Activated CD4-positive, alpha-beta T cell treated with anti-CD3 and anti-CD28 coated beads for 24 hours (primary cell): ENCODE measurements at regions not wholly inside any gene's neighbourhood (a gene's known extent, or its start where the extent isn't known, plus 50 kb on each side); places are given as distances from the start of the nearest gene placed in this dataset.

Experiments
- DNase-seq, 2 donors: peaks; one replicate each; pipeline ENCODE4 v3.0.0-alpha.2; 2020; ENCODE audit warnings: low read depth in 2 of 2

DNA sequence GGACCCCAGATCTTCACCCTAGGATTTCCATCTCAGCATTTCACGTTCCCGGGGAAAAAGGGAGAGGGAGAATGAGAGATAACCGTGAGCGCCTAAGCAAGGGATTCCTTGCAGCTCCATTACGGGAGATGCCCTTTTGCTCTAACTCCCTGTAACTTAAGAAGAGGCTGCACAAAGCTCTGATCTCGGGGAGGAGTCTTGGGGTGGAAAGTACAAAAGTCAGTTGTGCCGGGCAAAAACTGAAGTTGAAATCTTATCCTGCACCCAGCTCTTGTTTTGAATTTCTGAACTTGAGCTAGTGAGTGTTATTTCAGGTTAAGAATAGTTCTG is 256.4 kb upstream of the SOX21 start:
- DNase-seq: no peak

DNA sequence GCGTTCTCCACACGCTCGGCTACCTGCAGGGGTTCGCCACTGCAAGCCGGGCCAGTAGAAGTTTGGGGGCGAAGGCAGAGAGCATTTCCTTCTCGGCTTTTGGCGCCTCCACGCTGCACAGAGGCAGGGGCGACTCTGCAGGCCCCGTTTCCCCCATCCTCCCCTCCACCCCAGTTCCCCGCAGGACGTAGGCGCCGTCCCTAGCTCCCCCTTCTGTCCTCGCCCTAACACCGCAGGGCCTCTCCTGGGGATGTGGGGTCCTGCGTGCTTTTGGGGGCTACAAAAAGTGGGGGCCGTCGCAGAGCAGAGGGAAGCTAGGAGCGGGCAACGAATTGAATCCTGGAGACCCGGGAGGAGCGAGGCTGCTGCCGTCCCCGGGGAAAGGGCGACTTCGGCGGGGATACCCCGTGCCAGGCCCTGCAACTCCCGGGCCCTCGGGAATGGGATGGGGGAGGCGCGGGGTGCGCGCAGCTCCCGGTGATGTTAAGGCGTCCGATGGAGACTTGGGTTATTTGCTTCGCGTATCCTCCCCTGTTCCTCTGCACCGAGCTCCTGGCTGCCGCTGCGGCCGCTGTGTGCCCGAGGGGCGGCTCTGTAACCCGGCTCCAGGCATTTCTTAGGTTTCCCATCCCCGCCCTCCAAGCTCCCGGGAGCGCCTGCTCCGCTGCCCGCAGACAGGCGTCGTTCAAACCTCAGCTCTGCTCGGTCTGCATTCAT is 255.9 kb upstream of the SOX21 start:
- DNase-seq: no peak

DNA sequence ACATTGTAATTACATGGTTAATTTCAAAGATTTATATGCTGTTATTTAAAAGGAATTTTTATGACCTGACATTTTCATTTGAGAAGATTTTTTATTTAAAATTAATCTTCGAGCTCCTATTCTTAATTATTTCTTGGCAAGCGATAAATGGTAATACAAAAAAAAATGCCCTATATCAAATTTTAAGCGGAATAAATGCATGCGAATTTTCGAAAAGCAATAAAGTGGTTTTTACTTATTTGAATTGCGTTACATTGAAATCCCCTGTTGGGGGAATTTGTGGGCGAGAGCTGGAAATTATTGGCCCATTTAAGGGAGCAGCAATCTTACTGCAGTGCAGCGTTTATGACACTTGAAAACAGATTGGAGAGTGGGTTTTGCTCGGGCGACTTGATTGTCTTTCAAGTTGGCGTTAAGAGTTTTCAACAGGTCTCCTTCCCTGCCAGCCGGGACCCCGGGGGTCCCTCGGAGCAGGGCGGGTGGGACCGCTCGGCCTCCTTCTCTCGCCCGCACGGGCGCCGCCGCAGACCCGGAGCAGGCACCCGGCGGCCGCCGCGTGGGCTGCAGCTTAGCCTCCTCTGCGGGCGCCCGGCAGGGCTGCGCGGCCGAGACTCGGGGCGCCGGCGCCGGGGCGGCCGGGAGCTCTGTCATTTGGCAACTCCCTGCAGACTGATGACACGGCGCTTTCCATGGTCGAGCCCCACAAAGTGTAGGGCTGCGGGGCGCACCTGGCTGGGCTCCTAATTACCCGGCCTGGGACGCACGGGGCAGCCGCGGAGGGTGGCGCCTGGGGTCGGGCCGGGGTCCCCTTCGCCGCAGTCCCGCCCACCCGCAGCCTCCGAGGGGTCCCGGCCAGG is 255.1 kb upstream of the SOX21 start:
- peak in 1 of 2 donors; percentile 28 for DNase-seq

DNA sequence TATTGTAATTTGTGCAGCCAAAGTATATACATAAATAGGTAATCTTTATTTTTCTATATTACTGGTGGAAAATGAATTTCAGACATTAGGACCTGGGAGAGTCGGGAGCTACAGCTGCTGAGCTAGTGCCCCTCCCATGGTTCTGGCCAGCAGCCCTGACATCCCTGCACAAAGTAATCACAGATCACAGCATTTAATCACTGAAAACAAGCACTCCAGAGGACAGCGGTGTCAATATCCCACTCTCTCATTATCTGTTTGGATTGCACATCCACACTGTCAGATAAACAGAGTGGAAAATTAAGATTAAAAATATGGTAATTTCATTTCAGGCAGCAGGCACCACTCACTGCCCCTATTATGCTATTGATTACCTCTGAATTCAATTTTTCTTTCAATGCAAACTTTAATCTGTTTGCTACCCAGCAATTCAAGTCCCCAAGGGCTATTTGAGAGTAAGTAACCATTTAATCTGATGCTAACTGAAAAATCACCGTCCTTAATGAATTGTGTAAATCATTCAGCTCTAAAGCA is 254.1 kb upstream of the SOX21 start:
- no peak for DNase-seq

DNA sequence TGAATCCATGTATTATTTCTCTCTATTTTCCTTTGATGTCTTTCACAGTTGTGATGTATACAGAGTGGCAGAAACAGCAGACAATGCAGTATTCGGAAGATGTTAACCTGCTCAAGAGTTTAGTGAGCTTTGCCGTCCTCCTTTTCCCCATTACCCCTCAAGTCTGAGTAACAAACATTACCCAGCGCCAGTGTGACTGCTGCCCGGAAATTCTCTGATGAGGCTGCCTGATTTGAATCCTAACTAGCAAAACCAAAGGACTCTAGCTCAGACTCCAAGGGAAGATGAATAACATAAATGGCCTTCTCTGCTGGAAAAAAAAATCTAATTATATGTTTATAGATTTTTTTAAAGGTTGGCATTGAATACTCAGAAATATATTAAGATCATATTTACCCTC is 247.3 kb upstream of the SOX21 start:
- no peak for DNase-seq

DNA sequence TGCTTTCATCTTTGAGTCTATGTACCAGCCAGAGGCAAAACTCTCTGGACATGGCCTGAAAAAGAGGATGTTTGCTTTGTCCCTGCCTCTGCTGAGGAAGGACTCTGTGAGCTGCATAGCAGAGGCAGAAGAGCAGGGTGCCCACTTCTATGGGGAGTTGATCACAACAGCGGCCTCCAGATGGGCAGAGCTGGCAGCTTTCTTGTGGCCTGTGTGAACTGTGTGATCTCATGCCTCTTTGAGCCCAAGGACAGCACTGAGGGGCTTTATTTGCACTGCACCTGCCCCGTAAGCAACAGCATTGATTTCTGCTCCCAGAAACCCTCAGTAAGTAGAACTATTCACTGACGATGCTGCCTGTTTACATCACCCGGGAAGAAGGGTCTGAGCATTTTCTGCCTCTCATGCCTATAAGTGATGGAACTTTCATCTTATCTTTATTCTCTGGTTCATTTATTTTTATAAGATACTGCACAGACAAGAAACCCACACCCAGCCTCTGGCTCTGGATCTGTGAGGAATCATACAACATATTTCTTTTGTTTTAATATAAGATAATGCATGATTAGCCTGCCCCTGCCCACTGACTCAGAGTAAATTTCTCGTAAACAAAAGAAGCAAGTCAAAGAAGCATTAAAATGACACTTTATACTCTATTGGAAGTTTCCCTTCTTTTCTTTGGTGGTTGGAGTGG is 244.2 kb upstream of the SOX21 start:
- DNase-seq: no peak

DNA sequence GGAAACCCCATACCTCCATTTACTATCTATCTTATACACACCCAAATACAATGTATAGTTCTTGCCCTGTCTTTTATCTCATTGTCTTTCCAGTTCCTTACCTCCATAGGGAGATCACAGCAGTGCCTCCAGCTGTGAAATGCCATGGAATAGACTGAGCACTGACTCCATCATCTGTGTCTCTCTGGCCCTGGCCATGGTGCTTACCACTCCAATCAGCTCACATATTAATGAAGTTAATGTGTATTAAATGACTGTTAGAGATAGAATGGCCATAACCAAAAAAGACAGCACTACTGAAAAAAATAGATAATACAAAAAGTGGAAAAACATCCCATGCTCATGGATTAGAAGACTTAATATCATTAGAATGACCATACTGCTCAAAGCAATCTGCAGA is 240.4 kb upstream of the SOX21 start:
- no peak for DNase-seq

DNA sequence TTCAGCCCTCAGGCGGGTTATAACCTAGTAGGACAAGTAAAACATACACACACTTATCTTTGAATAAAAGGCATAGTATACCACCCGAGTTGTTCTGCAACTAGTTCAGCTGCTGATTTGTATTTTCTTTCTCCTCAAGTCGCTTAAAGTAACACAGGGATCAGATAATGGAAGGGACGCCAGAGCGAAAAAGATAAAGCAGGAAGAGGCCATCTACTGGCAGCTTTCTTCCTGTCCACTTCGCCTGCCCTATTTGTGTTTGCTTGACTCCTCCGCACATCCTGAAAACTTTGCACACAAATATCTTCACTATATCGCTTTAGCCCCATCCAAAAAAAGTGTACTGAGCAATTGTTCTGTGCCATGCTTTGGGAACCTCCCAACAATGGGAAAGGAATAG is 238.0 kb upstream of the SOX21 start:
- DNase-seq: no peak

DNA sequence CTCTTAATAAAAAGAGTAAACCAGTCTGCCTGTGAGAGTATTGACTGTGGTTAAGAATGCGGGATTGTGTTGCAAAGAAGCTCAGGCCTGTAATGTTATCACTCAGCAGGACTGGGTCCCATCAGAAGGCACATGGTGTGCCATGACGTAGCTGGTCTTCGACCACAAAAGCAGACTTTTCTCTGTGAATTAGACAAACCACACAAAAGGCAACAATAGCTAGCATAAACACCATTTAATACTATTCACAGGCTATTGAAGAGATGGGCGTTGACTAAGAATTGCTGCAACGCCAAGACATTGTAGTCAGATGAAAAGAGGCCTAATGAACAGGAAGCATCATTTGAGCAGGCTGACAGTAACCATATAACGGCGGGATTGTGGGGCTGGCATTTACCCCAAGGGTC is 235.6 kb upstream of the SOX21 start:
- DNase-seq: no peak

DNA sequence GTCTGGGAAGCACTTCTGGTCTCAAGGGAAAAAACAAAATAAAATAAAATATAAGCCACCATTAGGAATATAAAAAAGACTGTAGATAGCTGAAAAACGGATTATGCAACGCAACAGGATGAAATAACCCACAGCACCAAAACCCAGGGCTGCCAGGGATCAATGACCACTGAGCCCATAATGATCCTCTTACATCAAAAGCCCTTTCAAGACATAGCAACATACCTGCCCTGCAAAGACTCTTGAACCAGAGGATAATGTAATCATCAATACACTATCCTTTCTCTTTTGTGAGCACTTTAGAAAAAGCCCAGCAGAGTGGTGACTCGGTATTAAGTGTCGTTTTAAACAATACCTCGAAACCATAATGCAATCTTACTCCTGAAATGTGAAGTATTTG is 235.0 kb upstream of the SOX21 start:
- DNase-seq: no peak

DNA sequence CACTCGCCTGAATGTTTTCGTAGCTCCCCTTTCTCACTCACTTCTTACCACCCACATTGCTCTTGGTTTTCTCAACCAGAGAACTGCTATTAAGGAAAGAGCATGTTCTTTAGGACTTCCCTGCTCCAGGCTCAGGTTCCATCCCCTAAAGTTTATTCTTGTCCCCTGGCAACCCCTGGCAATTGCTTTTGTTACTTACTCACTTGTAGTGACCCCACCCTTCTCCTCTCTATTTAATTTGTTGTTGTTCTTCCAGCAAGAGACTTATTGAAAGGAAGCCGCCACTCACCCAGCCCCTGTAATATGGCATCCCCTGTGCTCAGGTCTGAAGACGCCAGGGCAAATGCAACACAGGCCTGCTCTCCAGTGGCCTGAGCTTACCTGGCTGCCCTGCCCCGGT is 233.7 kb upstream of the SOX21 start:
- DNase-seq: no peak

DNA sequence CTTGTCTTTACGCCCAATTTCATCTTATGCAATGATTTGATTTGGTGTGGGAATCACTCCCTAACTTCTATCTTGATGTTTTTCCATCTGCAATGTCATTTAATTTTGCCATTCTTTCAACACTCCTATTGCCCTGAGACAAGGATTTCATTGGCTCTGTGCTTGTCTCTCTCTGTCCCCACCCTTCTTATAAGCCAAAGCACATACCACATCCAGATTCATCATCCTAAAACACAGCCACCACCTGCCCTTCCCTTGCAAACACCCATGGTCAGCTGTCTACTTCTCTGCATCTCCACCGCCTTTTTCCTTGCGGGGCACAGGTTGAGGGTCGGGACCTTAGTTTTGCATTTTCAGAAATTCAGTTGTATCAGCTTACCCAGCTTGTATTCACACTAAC is 225.8 kb upstream of the SOX21 start:
- no peak for DNase-seq

DNA sequence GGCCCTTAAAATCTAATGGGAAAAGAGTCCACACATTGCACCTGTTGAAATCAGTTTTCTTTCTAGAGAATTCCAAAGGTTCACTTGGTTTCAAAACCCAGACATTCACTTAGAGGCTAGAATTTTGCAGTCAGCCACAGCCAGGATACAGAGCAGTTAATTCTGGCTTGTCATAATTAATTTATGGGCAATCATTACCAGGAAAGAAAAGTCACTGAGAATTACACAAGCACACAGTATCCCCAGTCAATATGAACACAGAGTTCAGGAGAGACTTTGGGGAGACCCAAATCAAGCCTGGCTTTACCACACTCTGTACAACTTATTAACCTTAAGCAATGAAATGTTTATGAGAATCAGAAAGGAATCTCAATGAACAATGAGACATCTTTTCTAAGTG is 224.3 kb upstream of the SOX21 start:
- no peak for DNase-seq

DNA sequence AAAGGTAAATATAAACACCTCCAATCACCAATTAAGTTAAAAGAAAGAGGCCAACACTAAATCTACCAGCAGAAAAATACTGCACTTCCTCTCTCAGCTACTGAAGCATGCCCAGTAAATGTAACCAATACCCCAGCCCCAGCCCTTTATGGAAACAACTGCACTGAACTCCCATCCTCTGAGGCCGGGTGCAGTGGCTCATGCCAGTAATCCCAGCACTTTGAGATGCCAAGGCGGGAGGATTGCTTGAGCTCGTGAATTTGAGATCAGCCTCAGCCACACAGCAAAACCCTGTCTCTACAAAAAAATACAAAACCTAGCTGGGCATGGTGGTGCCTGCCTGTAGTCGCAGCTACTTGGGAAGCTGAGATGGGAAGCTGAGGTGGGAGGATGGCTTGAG is 221.6 kb upstream of the SOX21 start:
- no peak for DNase-seq

DNA sequence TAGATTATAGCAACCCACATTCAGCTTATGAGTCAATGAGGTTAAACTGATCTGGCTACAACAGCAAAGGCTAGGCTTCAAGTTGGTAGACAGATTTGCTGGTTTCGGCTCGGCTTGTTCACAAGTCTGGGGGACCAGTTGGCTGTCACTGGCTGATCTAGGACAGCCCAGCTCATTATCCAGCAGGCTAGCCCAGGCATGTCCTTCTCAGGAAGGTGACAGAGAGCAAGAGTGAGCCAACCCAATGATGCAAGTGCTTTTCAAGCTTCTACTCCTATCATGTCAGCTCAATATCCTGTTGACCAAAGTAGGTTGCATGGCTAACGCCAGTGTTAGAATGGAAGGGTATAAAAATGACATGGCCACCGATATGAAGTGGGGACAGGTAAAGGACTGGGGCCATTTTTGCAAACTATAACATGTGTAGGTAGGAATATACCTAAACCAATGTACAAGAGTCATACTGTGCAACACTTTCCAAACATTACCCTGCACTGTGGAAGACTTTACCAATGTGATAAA is 220.9 kb upstream of the SOX21 start:
- DNase-seq: no peak

DNA sequence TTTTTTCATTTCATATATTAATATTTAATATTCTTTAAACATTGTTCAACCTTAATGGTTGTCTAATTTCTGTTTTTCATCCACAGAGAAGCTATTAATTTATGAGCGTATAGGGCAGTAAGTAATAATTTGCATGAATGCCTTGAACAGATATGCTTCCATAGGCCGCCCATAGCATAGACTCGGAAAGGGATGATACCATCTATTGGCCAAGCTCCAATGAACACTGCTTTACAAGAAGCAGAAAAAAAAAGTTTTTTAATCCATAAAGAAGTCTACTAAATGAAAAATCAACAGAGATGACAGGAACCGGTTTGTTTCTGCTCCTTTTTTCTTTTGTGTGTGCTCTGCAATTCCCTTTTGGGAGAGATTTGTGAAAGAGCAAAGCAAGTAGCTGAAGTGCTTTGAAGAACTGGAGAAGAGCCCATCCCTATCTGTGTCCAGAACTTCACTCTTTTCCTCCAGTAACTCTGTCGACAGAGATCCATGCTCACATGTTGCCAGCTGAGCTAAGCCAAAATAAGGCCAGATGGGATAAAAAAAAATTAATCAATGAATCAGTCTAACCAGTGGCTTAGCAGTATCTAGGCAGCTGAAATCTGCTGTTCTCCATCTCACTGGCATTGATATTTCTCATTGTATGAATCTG is 215.9 kb upstream of the SOX21 start:
- DNase-seq: no peak

DNA sequence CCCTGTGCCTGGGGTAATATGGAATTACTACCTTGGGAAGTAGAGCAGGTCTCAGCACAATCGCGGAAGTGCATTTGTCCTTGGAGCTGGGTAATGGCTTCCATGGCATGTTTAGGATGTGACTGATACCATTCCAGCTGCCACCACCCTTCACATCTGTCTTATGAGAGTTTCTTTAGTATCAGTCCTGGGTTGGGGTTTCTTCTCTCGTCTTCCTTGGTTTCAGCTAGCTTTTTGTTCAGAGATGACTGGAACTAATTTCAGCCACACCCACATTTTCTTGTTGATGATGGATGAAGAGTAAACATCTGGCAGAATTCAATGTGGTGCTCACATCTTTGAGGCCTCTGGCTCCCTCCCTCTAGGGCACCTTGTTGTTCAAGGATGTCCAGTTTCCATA is 212.9 kb upstream of the SOX21 start:
- no peak for DNase-seq

DNA sequence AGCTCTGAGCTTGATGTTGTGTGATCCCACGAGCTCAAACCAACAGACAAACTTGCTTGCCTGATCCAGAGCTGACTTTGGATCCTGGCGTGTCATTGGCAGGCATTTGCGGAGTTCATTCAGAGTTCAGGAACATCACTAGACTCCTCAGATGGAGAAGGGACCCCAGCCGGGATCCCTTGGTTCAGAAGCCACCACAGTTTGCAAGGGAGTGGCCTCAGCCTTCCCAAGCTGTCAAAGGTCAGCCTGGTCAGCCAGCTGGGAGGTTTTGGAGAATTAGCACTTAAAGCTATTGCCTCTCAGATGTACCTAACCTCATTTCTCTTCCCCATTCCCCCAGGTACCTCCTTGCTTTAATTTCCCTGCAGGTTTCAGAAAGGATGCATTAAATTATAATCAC is 208.8 kb upstream of the SOX21 start:
- no peak for DNase-seq

DNA sequence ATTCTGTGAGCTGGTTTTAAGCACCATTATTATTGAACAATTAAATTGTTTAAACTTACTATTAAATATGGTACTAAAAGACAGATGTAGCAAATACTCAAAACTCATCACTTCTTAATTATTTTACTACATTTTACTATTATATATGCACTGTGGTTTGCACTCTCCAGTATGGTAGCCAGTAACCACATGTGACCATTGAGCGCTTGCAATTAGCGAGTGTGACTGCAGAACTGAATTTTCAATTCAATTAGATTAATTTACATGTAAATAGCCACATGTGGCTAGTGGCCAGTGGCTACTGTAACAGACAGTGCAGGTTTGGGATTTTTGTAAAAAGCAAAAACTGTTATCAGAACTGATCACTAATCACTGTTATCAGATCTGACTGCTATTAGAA is 208.2 kb upstream of the SOX21 start:
- no peak for DNase-seq

DNA sequence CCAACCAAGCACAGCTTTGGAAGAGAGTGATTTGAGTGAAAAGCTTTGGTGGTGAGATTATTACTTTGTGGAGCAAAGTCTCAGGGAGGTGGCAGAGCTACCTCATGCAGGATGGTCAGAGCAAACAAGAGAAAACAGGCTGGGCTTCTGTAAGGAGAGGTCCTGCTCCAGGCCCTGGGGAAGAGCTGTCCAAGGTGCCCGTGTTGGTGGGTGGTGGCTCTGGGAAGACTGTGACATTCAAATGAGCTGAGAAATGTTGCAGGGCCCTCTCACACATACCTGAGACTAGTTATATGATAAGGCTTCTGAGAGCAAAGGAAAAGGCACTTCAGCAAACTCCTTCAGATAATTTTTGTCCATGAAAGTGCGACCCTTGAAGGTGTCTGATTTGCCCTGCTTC is 205.5 kb upstream of the SOX21 start:
- DNase-seq: no peak

DNA sequence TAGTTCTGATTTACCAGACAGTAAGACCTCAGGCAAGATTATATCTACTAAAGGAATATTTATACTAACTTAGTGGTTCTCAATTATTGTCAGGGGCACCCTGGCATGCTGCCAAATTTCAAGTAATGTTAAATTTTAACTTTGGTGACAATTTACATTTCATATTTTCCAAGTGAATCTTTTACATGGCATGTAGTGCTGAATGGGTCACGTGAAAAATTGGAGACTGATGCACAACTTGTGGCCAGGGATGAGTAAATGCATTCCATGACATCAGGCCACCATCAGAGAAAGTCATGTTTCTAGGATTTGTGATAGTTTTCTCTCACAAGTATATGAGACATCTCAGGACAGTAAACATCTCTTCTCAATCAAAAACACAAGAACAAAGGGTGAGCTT is 202.6 kb upstream of the SOX21 start:
- DNase-seq: no peak

DNA sequence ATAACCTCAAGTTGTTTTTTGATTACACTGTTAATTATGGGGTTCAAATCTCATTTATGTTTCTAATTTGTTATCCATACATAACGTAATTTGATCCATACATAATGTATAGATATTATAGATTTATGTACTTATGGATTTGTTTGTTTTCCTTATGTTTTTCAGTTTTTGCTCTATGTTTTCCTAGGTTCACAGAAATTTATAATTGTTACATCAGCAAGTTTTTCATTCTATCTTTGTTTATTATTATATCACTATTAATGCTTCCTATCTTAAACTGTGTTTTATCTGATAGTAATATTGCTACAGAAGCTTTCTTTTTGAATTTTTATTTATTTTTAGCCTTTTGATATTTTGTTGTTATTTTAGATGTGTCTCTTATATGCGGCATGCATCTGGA is 194.3 kb upstream of the SOX21 start:
- DNase-seq: no peak
